Fibroblast of skin of left quadriceps (primary cell): ENCODE measurements at regions not wholly inside any gene's neighbourhood (a gene's known extent, or its start where the extent isn't known, plus 50 kb on each side); places are given as distances from the start of the nearest gene placed in this dataset.
"Not testable (repeated sequence)": the region's sequence is repeated elsewhere in the genome, so short reads cannot be mapped to it uniquely, and the experiment has no call there.

Experiments
- DNase-seq, 2 experiments: peaks; one replicate each; pipeline ENCODE4 v3.0.0-alpha.2; 2013; ENCODE audit warnings: low read depth in 2 of 2

- no peak for DNase-seq
These were observed 324.3 kb upstream of the SEMA6A start for GRCh38 chr5:116898917-116899316.

GRCh38 chr5:116897291-116897690 is 322.7 kb upstream of the SEMA6A start:
- no peak for DNase-seq

- no peak for DNase-seq
These were observed 321.4 kb upstream of the SEMA6A start for GRCh38 chr5:116896001-116896400.

GRCh38 chr5:116892993-116893392 is 318.4 kb upstream of the SEMA6A start:
- no peak for DNase-seq

- DNase-seq: no peak
These were observed 312.5 kb upstream of the SEMA6A start for GRCh38 chr5:116887104-116887503.

GRCh38 chr5:116885825-116886224 is 311.2 kb upstream of the SEMA6A start:
- no peak for DNase-seq

GRCh38 chr5:116883875-116884274 is 309.3 kb upstream of the SEMA6A start:
- no peak for DNase-seq

GRCh38 chr5:116881921-116882531 is 307.4 kb upstream of the SEMA6A start:
- DNase-seq: no peak

GRCh38 chr5:116880601-116881000 is 306.0 kb upstream of the SEMA6A start:
- no peak for DNase-seq

GRCh38 chr5:116880150-116880549 is 305.5 kb upstream of the SEMA6A start:
- no peak for DNase-seq

GRCh38 chr5:116876240-116876840 is 301.7 kb upstream of the SEMA6A start:
- DNase-seq: no peak

GRCh38 chr5:116872986-116873385 is 298.4 kb upstream of the SEMA6A start:
- no peak for DNase-seq

GRCh38 chr5:116872486-116872885 is 297.9 kb upstream of the SEMA6A start:
- DNase-seq: no peak

- DNase-seq: not testable (repeated sequence)
These were observed 293.2 kb upstream of the SEMA6A start for GRCh38 chr5:116867825-116868224.

GRCh38 chr5:116865651-116866050 is 291.0 kb upstream of the SEMA6A start:
- no peak for DNase-seq

- no peak for DNase-seq
These were observed 290.2 kb upstream of the SEMA6A start for GRCh38 chr5:116864838-116865190.

- DNase-seq: no peak
These were observed 289.7 kb upstream of the SEMA6A start for GRCh38 chr5:116864157-116864837.

- DNase-seq: no peak
These were observed 288.2 kb upstream of the SEMA6A start for GRCh38 chr5:116862632-116863455.

GRCh38 chr5:116861666-116862065 is 287.0 kb upstream of the SEMA6A start:
- DNase-seq: no peak

- no peak for DNase-seq
These were observed 286.5 kb upstream of the SEMA6A start for GRCh38 chr5:116861097-116861496.

GRCh38 chr5:116859666-116860320 is 285.2 kb upstream of the SEMA6A start:
- DNase-seq: peak in 1 of 2 experiments; percentile 3
